A549 (cell line): ENCODE measurements at regions not wholly inside any gene's neighbourhood (a gene's known extent, or its start where the extent isn't known, plus 50 kb on each side); places are given as distances from the start of the nearest gene placed in this dataset.

Experiments
- BHLHE40 ChIP-seq: IDR thresholded peaks from 2 replicates; pipeline ENCODE4 v1.6.1; 2012; ENCODE audit warnings: low read depth, low read length, inconsistent platforms
- CTCF ChIP-seq: fragments of >200 bp; sonication (Bioruptor Twin); formaldehyde crosslinking; IDR thresholded peaks from 3 replicates; pipeline ENCODE4 v1.5.1; 2016
- E2F6 ChIP-seq: IDR thresholded peaks from 2 replicates; pipeline ENCODE4 v1.6.1; 2012; ENCODE audit warnings: low read depth, borderline replicate concordance
- FOSL2 ChIP-seq, 2 experiments: fragments of 450-650 bp in 1 of 2; fragments of >200 bp in 1 of 2; sonication (Bioruptor Twin) in 1 of 2; formaldehyde crosslinking; IDR thresholded peaks; 2 replicates each; pipeline versions ENCODE4 v1.5.0 to v1.6.1; 2016 to 2020; ENCODE audit warnings: mild to moderate bottlenecking in 1 of 2, moderate library complexity in 1 of 2
- KDM1A ChIP-seq: fragments of 200-600 bp; sonication (generic); IDR thresholded peaks from 2 replicates; pipeline ENCODE4 v1.6.1; 2016; ENCODE audit warnings: low read depth, mild to moderate bottlenecking
- MAX ChIP-seq: IDR thresholded peaks from 2 replicates; pipeline ENCODE4 v1.6.1; 2012
- POLR2A ChIP-seq: IDR thresholded peaks from 2 replicates; pipeline ENCODE4 v1.6.1; 2012; ENCODE audit warnings: mild to moderate bottlenecking, low read length
- RFX5 ChIP-seq: fragments of 450-650 bp; IDR thresholded peaks from 2 replicates; pipeline ENCODE4 v1.7.1; 2014; ENCODE audit warnings: antibody characterized with exemption, mild to moderate bottlenecking, moderate library complexity
- TF ChIP-seq, protein P1 (sequence below): fragments of 200-600 bp; sonication (generic); IDR thresholded peaks from 2 replicates; pipeline ENCODE4 v1.6.1; 2016; ENCODE audit warnings: antibody characterized with exemption, mild to moderate bottlenecking, moderate library complexity

DNA sequence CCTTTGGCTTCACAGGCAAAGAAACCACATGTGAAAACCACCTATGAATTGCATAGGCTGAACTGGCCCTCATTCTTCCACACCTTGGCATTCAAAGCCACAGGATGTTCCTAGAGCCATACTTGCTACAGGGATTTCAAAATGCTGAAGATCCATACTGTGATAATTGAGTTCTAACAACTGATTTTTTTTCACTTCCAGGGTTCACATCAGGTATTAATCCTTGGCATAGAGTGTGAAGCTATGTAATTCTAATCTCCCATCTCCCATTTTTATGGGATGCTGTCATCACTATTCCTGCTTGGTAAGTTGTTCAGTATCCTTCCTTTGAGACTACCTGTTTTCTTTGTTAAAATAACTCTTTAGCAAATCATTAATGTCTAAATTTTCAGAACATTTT, 1569.2 kb upstream of the ADGRL3 start:
- no peak for TF ChIP-seq CTCF
- TF ChIP-seq, protein P1, sequence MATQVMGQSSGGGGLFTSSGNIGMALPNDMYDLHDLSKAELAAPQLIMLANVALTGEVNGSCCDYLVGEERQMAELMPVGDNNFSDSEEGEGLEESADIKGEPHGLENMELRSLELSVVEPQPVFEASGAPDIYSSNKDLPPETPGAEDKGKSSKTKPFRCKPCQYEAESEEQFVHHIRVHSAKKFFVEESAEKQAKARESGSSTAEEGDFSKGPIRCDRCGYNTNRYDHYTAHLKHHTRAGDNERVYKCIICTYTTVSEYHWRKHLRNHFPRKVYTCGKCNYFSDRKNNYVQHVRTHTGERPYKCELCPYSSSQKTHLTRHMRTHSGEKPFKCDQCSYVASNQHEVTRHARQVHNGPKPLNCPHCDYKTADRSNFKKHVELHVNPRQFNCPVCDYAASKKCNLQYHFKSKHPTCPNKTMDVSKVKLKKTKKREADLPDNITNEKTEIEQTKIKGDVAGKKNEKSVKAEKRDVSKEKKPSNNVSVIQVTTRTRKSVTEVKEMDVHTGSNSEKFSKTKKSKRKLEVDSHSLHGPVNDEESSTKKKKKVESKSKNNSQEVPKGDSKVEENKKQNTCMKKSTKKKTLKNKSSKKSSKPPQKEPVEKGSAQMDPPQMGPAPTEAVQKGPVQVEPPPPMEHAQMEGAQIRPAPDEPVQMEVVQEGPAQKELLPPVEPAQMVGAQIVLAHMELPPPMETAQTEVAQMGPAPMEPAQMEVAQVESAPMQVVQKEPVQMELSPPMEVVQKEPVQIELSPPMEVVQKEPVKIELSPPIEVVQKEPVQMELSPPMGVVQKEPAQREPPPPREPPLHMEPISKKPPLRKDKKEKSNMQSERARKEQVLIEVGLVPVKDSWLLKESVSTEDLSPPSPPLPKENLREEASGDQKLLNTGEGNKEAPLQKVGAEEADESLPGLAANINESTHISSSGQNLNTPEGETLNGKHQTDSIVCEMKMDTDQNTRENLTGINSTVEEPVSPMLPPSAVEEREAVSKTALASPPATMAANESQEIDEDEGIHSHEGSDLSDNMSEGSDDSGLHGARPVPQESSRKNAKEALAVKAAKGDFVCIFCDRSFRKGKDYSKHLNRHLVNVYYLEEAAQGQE = no peak
- TF ChIP-seq E2F6 = no peak
- TF ChIP-seq RFX5 = no peak
- TF ChIP-seq POLR2A = no peak
- TF ChIP-seq MAX = no peak
- no peak for TF ChIP-seq FOSL2 (IDR thresholded peaks at IDR 0.05)
- no peak for TF ChIP-seq FOSL2 (CRISPR knock-in tag; IDR thresholded peaks at IDR 0.05)
- TF ChIP-seq BHLHE40 = no peak
- TF ChIP-seq KDM1A = no peak
